Progenitor cell of endocrine pancreas (in vitro differentiated cells): ENCODE measurements at regions not wholly inside any gene's neighbourhood (a gene's known extent, or its start where the extent isn't known, plus 50 kb on each side); places are given as distances from the start of the nearest gene placed in this dataset.

Source experiments
- DNase-seq: peaks from one replicate; pipeline ENCODE4 v3.0.0; 2021; ENCODE audit warnings: low spot score; ENCODE audit not compliant: unreplicated experiment
- H3K27ac Mint-ChIP-seq: 2 replicates; pipeline ENCODE4 v1.8.0; 2021; ENCODE audit warnings: mild to moderate bottlenecking, moderate library complexity, mixed read lengths
- H3K27me3 Mint-ChIP-seq: 2 replicates; pipeline ENCODE4 v1.8.0; 2021; ENCODE audit warnings: mixed read lengths
- H3K36me3 Mint-ChIP-seq: 2 replicates; pipeline ENCODE4 v1.8.0; 2022; ENCODE audit warnings: mixed read lengths; ENCODE audit not compliant: insufficient read depth
- H3K4me1 Mint-ChIP-seq: 2 replicates; pipeline ENCODE4 v1.8.0; 2021; ENCODE audit warnings: low read depth, mixed read lengths
- H3K4me3 Mint-ChIP-seq: 2 replicates; pipeline ENCODE4 v1.8.0; 2021; ENCODE audit warnings: low read depth, mild to moderate bottlenecking, moderate library complexity, mixed read lengths
- H3K9me3 Mint-ChIP-seq: 2 replicates; pipeline ENCODE4 v1.8.0; 2021; ENCODE audit warnings: low read depth, mixed read lengths
- CTCF ChIP-seq: fragments of 200-600 bp; sonication (generic); IDR thresholded peaks from one replicate; pipeline ENCODE4 v1.5.0; 2021; ENCODE audit warnings: antibody characterized with exemption, mild to moderate bottlenecking; ENCODE audit not compliant: unreplicated experiment

- Mint-ChIP-seq H3K4me1 (peaks cover 3% of the 10 kb centered on the region), H3K36me3 (no peaks in the 10 kb centered on the region), H3K9me3 (peaks cover 3% of the 10 kb centered on the region), H3K27ac (no peak overlapping the region), H3K4me3 (no peak overlapping the region), H3K27me3 (peaks cover 18% of the 10 kb centered on the region)
- TF ChIP-seq CTCF = no peak
- no peak for DNase-seq
Measured at GRCh38 chr6:1503811-1504210, 105.9 kb upstream of the FOXC1 start.

GRCh38 chr6:1504465-1504864 lies 105.2 kb upstream of the FOXC1 start:
- TF ChIP-seq CTCF = no peak
- no peak overlapping the region for H3K4me3 Mint-ChIP-seq
- DNase-seq = no peak

GRCh38 chr6:1507251-1507650 lies 102.5 kb upstream of the FOXC1 start:
- H3K9me3 Mint-ChIP-seq = peaks cover 9% of the 10 kb centered on the region
- no peak overlapping the region for H3K27ac Mint-ChIP-seq
- peaks cover 18% of the 10 kb centered on the region for H3K27me3 Mint-ChIP-seq
- H3K4me1 Mint-ChIP-seq = no peaks in the 10 kb centered on the region
- no peak overlapping the region for H3K4me3 Mint-ChIP-seq
- no peak for DNase-seq
- TF ChIP-seq CTCF = no peak
- H3K36me3 Mint-ChIP-seq = no peaks in the 10 kb centered on the region

More at GRCh38 chr6:1504465-1504864, 105.2 kb upstream of the FOXC1 start:
- Mint-ChIP-seq H3K36me3 (no peaks in the 10 kb centered on the region), H3K27ac (no peak overlapping the region), H3K9me3 (peaks cover 9% of the 10 kb centered on the region), H3K4me1 (peaks cover 3% of the 10 kb centered on the region), H3K27me3 (peaks cover 18% of the 10 kb centered on the region)

- Mint-ChIP-seq H3K27ac (no peak overlapping the region), H3K9me3 (peaks cover 9% of the 10 kb centered on the region), H3K4me1 (peaks cover 6% of the 10 kb centered on the region), H3K4me3 (no peak overlapping the region), H3K27me3 (peaks cover 12% of the 10 kb centered on the region), H3K36me3 (no peaks in the 10 kb centered on the region)
- no peak for TF ChIP-seq CTCF
- DNase-seq = no peak
Measured at GRCh38 chr6:1509241-1509640, 100.5 kb upstream of the FOXC1 start.

GRCh38 chr6:1510239-1510638 lies 99.5 kb upstream of the FOXC1 start:
- no peak overlapping the region for H3K27ac Mint-ChIP-seq

More at GRCh38 chr6:1510239-1510638, 99.5 kb upstream of the FOXC1 start:
- no peak for TF ChIP-seq CTCF
- Mint-ChIP-seq H3K36me3 (no peaks in the 10 kb centered on the region), H3K27me3 (peaks cover 10% of the 10 kb centered on the region), H3K4me3 (no peak overlapping the region), H3K9me3 (peaks cover 9% of the 10 kb centered on the region), H3K4me1 (peaks cover 6% of the 10 kb centered on the region)
- DNase-seq = no peak
